ENCODE measurements at regions not wholly inside any gene's neighbourhood (a gene's known extent, or its start where the extent isn't known, plus 50 kb on each side); places are given as distances from the start of the nearest gene placed in this dataset.

DNA sequence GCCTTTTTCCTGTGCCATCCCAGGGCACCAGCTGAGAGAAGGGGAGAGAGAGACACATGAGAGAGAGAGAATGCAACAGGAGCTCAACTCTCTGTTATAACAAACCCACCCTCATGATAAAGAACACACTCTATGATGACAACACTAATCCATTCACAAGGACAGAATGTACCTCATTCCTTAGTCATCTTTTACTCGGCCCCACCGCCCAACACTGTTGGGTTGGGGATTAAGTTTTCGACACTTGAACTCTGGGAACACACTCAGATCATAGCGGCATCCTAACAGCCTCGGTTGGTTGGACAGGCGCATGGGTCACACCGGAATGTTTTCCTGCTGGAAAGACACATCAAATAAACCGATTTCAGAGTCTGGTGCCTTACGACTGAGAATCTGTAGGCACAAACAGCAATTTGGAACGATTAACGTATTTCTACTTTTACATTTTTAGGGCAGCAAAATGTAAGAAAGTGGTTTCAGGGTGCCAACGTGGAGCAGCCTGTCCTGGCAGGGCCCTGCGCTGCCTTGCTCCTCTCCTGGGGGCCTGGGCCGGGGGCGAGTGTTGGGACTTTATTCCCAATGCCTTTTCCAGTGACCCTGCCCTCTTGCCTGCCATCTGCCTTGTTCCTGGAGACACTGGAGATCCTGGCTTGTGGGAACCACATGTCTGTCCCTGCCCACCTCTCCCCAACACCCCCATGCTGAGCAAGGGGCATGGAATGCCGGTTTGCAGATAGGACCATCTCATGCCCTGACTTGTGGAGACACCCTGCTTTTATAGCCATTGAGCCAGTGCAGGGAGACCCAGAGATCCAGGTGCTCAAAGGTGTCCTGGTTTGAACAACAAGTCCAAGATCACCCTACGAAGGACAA, 287.0 kb downstream of the TCERG1L start:
- TF ChIP-seq SUZ12 (IDR thresholded peaks at IDR 0.05) (no peak), NFRKB (IDR thresholded peaks at IDR 0.05) (no peak), BHLHE40 (IDR thresholded peaks at IDR 0.05; ENCODE audit: borderline replicate concordance) (no peak), SP1 (IDR thresholded peaks at IDR 0.05) (no peak), L3MBTL2 (conservative IDR thresholded peaks at IDR 0.05) (no peak), ZNF384 (IDR thresholded peaks at IDR 0.05) (no peak), FOXM1 (IDR thresholded peaks at IDR 0.05; ENCODE audit: borderline replicate concordance) (no peak)
- ChIA-PET POLR2A (no interaction called here), CTCF (no interaction called here)
- no peak for DNase-seq (ENCODE audit: extremely low spot score)

DNA sequence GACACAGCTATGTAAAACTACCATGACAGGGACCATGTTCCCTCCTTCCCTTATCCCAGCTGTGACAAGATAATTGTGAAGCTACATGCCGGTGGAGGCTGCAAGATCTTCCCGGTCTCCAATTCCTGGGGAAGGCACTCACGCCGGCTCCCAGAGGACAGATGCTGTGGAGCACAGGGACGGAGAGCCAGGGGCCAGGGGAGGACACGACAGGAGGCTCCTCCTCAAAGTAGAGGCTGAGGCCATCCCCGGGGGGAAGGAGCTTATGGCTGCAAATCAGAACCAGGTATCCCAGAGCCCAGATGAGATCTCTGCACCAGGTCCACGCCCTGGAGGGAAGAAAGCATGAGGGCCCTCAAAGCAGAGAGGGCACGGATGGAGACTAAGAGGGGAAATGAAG, 286.2 kb downstream of the TCERG1L start:
- POLR2A ChIA-PET = no interaction called here
- DNase-seq (ENCODE audit: extremely low spot score) = no peak
- CTCF ChIA-PET = no interaction called here
- TF ChIP-seq ARNT (IDR thresholded peaks at IDR 0.05) (no peak), ZNF384 (IDR thresholded peaks at IDR 0.05) (no peak), FOXM1 (IDR thresholded peaks at IDR 0.05; ENCODE audit: borderline replicate concordance) (no peak), FOXA1 (IDR thresholded peaks at IDR 0.05) (no peak), FOXK2 (IDR thresholded peaks at IDR 0.05) (no peak), L3MBTL2 (conservative IDR thresholded peaks at IDR 0.05) (no peak), LEF1 (IDR thresholded peaks at IDR 0.05; ENCODE audit: borderline replicate concordance) (no peak), SP1 (IDR thresholded peaks at IDR 0.05) (no peak), BHLHE40 (IDR thresholded peaks at IDR 0.05; ENCODE audit: borderline replicate concordance) (no peak), TARDBP (IDR thresholded peaks at IDR 0.05) (no peak), NFRKB (IDR thresholded peaks at IDR 0.05) (no peak)

DNA sequence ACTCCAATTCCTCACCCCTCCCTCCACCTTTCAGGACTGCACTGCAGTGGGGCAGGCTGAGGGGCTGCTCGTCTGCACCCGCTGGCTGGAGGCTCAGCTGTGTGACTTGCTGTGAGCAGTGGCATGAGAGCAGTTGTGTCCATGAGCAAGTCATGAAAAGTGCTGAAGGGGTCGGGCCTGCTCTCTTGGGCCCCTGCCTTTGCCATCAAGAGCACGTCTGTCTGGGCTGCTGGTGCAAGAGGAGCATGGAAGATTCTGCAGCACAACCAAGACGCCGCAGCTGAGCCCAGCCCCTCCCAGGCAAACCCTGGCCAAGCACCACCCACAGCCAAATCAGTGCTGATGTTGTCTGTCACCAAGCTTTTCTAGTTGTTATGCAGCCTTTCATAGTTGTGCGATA, 284.3 kb downstream of the TCERG1L start:
- no peak for TF ChIP-seq LEF1 (IDR thresholded peaks at IDR 0.05; ENCODE audit: borderline replicate concordance)
- TF ChIP-seq ELF4 (IDR thresholded peaks at IDR 0.05) = no peak
- TF ChIP-seq FOXK2 (IDR thresholded peaks at IDR 0.05) = no peak
- no peak for TF ChIP-seq NFRKB (IDR thresholded peaks at IDR 0.05)
- TF ChIP-seq CTBP1 (IDR thresholded peaks at IDR 0.05; ENCODE audit: borderline replicate concordance) = no peak
- TF ChIP-seq L3MBTL2 (conservative IDR thresholded peaks at IDR 0.05) = no peak
- TF ChIP-seq FOXM1 (IDR thresholded peaks at IDR 0.05; ENCODE audit: borderline replicate concordance) = no peak
- TF ChIP-seq SP1 (IDR thresholded peaks at IDR 0.05) = no peak
- TF ChIP-seq, protein P1, sequence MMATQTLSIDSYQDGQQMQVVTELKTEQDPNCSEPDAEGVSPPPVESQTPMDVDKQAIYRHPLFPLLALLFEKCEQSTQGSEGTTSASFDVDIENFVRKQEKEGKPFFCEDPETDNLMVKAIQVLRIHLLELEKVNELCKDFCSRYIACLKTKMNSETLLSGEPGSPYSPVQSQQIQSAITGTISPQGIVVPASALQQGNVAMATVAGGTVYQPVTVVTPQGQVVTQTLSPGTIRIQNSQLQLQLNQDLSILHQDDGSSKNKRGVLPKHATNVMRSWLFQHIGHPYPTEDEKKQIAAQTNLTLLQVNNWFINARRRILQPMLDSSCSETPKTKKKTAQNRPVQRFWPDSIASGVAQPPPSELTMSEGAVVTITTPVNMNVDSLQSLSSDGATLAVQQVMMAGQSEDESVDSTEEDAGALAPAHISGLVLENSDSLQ (IDR thresholded peaks at IDR 0.05) = no peak
- TF ChIP-seq HDGF (IDR thresholded peaks at IDR 0.05; ENCODE audit: borderline replicate concordance) = no peak
- no peak for DNase-seq (ENCODE audit: extremely low spot score)
- ChIA-PET CTCF (no interaction called here), POLR2A (no interaction called here)

DNA sequence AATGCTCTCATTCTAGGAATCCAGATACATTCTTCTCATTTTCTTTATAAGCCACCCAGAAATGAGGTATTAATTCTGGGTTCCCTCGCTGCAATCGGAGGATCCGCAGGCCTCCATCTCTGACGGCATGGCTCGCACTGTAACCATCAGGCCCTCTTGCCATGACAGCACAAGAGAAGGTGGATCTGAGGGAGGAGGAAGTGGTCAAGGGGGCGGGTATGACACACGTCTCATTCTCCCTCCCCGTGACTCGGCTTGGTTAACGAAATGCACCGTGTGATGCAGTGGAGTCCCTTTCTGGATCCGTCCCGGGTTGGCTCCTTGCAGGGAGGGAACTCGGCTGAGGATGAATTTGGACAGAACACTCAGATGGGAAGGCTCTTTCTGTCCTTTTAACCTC, 280.2 kb downstream of the TCERG1L start:
- no peak for DNase-seq (ENCODE audit: extremely low spot score)
- TF ChIP-seq FOXM1 (IDR thresholded peaks at IDR 0.05; ENCODE audit: borderline replicate concordance) = no peak
- TF ChIP-seq FOXK2 (IDR thresholded peaks at IDR 0.05) = no peak
- no peak for TF ChIP-seq SP1 (IDR thresholded peaks at IDR 0.05)
- TF ChIP-seq L3MBTL2 (conservative IDR thresholded peaks at IDR 0.05) = no peak
- no peak for TF ChIP-seq ARNT (IDR thresholded peaks at IDR 0.05)
- no peak for TF ChIP-seq ZNF384 (IDR thresholded peaks at IDR 0.05)
- no peak for TF ChIP-seq SUZ12 (IDR thresholded peaks at IDR 0.05)
- no peak for TF ChIP-seq FOXA1 (IDR thresholded peaks at IDR 0.05)
- TF ChIP-seq BHLHE40 (IDR thresholded peaks at IDR 0.05; ENCODE audit: borderline replicate concordance) = no peak
- no peak for TF ChIP-seq NFRKB (IDR thresholded peaks at IDR 0.05)
- no peak for TF ChIP-seq LEF1 (IDR thresholded peaks at IDR 0.05; ENCODE audit: borderline replicate concordance)
- no peak for TF ChIP-seq HDGF (IDR thresholded peaks at IDR 0.05; ENCODE audit: borderline replicate concordance)
- TF ChIP-seq TARDBP (IDR thresholded peaks at IDR 0.05) = no peak
- TF ChIP-seq, protein P1 (IDR thresholded peaks at IDR 0.05) = no peak
- TF ChIP-seq CTBP1 (IDR thresholded peaks at IDR 0.05; ENCODE audit: borderline replicate concordance) = no peak
- TF ChIP-seq ELF4 (IDR thresholded peaks at IDR 0.05) = no peak
- ChIA-PET POLR2A (no interaction called here), CTCF (no interaction called here)

DNA sequence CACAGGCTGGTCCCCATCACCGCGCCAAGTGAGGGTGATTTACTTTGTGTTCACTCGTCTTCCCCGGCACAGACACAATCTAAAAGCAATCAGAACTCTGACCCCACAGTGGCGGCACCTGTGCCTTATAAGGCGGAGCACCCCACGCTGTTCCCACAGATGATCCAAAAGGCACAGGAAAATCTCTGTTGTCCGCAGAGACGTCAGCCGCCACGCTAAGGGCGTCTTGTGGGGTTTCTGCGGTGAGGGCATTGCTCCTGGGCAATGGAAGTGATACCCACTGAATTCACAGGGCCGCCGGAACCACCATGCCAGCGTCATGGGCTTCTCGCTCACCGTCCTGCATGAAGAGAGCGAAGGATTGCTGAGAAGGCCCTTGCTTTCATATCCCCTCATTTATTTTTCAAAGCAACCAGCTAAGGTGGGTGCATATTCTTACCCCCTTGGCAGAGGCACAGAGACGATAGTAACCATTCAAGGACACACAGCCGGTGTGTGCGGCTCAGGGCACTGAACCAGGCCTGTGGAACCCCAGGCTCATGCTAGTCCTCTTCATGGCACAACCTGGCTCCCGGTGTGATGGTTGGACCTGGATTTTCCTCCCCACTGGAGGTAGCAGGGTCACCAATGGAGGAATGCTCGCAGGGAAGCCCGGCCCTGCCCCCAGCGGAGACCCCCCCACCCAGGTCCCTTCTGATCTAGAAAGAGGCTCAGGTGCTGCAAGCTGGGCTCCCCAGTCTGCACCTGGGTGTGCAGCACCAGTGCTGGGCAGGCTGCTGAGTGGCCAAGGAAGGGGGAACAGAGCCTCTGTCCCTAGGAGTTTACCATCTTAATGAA, 279.0 kb downstream of the TCERG1L start:
- ChIA-PET POLR2A (no interaction called here), CTCF (no interaction called here)
- TF ChIP-seq, protein P1 (IDR thresholded peaks at IDR 0.05) = no peak

More for the DNA sequence above, 279.0 kb downstream of the TCERG1L start:
- no peak for DNase-seq (ENCODE audit: extremely low spot score)

Data from HEK293T (cell line).